Activated CD4-positive, alpha-beta T cell treated with anti-CD3 and anti-CD28 coated beads, Interleukin-2, amount 50 U/mL, for 1 hour (primary cell): ENCODE measurements at regions not wholly inside any gene's neighbourhood (a gene's known extent, or its start where the extent isn't known, plus 50 kb on each side); places are given as distances from the start of the nearest gene placed in this dataset.

ENCODE experiments used
- DNase-seq: peaks from one replicate; pipeline ENCODE4 v3.0.0-alpha.2; 2020

GRCh38 chr14:61953602-61954001 is 191.4 kb downstream of the SNAPC1 start:
- DNase-seq: no peak

GRCh38 chr14:61954306-61954705 is 192.1 kb downstream of the SNAPC1 start:
- no peak for DNase-seq

DNA sequence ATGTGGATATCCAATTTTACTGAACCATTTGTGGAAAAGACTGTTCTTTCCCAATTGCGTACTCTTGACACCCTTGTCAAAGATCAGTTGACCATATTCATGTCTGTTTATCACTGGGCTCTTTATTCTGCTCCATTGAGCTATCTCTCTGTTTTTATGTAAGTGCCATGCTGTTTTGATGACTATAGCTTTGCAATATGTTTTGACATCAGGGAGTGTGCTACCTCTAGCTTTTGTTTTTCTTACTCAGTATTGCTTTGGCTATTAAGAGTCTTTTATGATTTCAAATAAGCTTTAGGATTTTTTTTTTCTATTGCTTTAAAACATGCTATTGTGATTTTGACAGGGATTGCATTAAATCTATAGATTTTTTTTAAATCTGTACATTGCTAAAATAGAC is 194.3 kb downstream of the SNAPC1 start:
- DNase-seq: no peak

DNA sequence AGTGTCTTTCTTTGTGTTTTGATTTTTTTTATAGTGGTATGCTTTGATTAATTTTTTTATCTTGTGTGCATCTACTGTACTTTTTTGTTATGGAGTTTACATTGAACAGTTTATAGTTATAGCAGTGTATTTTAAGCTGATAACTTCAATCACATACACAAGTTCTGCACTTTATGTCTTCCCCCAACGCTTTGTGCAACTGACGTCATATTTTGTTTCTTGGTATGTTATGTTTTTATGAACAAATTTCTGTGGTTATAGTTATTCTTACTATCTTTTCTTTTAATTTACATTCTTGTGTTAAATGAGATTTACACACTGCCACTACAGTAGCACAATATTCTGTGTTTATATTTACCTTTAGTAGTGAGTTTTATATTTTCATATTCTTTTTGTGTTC is 197.1 kb downstream of the SNAPC1 start:
- no peak for DNase-seq

GRCh38 chr14:61961369-61961768 is 199.1 kb downstream of the SNAPC1 start:
- DNase-seq: no peak

DNA sequence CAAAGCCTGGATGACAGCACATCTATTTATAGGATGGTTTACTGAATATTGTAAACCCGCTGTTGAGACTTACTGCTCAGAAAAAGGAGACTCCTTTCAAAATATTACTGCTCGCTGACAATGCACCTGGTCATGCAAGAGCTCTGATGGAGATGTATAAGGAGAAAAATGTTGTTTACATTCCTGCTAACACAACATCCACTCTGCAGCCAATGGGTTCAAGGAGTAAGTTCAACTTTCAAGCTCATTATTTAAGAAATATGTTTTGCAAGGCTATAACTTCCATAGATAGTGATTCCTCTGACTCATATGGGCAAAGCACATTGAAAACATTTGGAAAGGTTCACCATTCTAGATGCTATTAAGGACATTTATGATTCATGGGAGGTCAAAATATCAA is 201.7 kb downstream of the SNAPC1 start:
- DNase-seq: no peak

DNA sequence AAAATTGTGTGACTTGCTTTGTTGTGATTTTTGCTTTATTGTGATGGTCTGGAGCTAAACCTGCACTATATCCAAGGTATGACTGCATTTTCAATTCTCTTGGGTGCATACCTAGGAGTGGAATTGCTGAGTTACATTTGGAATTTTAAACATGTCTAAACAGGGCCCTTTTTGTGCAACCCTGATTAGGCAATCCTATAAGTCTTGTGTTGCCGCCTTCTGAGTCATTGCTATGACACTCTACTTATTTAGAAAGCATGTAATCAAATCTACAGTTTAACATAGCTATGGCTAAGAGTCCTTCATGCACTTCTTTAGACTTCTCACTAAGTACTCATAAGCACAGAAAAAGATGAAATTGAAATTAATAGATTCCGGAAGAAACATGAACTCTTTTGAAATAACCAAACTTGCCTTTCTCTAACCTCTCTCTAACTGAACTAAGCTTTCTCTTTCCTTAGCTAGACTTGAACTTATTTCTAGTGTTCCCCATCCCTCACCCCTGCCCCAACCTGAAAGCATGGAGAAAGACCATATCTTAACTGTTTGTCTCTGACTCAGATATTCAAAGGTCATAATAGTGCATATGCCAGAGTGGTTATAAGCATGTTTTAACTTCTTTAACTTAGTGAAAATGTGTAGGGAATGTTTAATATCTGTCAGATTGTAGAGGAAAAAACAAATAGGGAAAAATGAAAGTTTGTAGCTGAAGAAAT is 203.0 kb downstream of the SNAPC1 start:
- no peak for DNase-seq

GRCh38 chr14:61968207-61968606 is 206.0 kb downstream of the SNAPC1 start:
- no peak for DNase-seq

- no peak for DNase-seq
Measured at GRCh38 chr14:61972711-61973110, 210.5 kb downstream of the SNAPC1 start.

DNA sequence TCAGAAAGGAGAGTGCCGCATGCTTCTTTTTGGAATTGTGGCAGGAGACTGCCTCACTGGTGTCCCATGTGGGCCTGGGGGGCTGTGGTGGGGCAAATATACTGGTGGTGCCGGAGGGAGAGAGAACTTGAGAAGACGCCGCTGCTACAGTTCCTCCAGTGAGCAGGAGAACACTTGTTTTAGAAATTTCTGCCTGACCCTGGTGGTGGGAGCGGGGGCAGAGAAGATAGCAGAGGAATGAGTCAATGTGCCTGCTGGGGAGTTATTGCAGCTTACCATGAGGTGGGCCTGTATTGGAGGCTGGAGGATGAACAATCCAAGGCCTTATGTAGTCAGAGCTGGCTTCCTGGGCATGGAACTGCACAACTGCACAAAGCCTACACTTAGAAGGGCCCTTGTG is 211.8 kb downstream of the SNAPC1 start:
- DNase-seq: no peak

GRCh38 chr14:61977217-61977616 is 215.0 kb downstream of the SNAPC1 start:
- no peak for DNase-seq

- DNase-seq: no peak
Measured at GRCh38 chr14:61988240-61988639, 226.0 kb downstream of the SNAPC1 start.

DNA sequence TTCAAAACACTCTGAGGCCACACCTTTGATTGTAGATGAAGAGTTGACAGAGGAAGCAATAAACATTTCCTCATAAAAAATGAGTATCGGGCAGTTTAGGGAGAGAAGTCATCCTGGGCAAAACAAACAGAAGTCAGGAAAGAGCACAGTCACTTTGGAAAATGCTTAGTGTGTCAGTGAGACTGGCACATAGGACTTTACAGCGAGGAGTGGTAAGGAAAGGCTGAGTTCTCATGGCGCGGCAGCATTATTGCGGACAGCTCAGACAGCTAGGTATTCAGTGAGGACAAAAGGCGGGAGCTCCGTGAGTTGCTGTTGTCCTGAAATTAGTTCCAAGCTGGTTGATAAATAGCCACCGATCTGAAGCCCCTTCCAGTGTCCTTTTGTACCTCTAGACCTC is 229.9 kb downstream of the SNAPC1 start:
- no peak for DNase-seq

- no peak for DNase-seq
Measured at GRCh38 chr14:61992926-61993325, 230.7 kb downstream of the SNAPC1 start.

- DNase-seq: no peak
Measured at GRCh38 chr14:61994589-61994988, 232.4 kb downstream of the SNAPC1 start.

DNA sequence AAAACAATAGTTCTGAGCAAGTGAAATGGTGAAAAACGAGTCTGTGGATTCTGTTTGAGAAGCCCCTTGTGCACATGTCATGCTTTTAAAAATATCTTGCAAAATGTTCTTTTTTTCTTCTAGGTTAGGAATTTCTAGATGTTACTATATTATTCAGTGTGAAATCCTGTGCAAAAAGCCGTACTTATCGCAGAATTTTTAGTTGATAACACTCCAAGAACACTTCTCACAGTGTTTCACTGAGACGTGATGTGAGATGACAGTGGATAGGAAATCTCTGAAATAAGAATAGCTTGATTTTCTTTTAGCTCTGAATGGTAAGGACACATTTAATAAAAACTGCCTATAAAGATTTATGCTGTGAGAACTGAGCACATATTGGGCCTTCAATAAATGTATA is 234.5 kb downstream of the SNAPC1 start:
- DNase-seq: no peak

DNA sequence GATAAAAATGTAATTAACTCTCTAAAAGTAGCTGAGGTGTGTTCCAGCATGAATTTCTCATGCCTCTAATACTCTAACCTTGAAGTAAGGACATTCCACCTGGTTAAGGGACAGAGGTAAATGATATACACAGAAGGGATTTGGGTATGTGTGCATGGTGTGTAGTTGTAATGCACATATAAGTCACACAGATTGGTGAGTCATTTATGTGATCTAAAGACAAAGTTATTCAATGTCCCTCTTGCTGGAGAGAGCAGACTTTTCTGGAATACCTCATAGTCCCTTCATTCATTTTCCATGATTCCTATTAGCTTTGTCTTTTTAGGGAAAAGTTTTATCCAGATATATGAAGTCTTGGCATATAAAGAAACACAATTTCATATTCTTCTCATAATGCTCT is 234.9 kb downstream of the SNAPC1 start:
- no peak for DNase-seq

DNA sequence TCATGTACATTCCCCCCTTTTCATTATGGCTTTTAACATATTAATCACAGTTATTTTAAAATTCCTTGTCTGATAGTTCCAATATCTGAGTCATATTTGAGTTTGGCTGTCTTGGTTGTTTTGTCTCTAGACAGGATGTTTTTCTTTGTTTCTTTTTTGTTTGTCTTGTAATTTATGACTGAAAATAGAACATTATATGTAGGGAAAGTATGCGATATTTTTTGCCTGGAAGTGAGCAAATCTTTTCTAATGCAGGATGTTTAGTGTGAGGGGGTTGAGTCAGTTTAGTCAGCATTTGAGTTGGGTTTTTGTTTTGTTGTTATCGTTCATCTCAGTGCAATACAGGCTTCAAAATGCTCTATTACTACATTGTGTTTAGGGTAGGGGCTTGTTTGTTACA is 239.7 kb downstream of the SNAPC1 start:
- no peak for DNase-seq

DNA sequence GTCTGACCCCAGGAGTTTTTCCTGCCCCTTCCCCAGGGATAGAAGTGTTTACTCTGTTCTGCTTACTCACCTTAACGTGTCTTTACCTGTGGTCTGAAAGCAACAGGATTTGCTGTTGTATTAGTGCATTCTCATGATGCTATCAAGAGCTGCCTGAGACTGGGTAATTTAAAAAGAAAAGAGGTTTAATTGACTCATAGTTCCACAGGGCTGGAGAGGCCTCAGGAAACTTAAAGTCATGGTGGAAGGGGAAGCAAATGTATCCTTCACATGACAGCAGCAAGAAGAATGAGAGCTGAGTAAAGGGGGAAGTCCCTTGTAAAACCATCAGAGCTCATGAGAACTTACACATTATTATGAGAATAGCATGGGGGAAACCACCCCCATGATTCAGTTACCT is 240.4 kb downstream of the SNAPC1 start:
- no peak for DNase-seq

DNA sequence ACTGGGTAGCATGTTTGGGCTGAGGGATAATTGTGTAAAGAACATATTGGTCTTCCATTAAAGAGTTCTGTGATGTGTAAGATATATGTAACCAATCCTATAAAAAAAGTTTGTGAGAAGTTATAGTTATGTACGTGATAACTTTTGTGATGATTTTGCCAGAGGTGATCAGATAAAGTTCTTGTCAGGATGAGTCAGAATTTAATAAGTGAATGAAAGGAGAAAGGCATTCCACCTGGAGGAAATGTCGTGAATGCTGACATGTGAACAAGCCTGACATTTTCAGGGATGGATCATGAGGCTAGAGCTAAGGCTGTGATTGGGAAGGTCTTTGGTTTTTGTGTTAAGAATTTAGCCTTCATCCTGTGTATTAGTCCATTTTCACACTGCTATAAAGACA is 241.5 kb downstream of the SNAPC1 start:
- DNase-seq: no peak

- DNase-seq: no peak
Measured at GRCh38 chr14:62006116-62006731, 244.0 kb downstream of the SNAPC1 start.

- DNase-seq: no peak
Measured at GRCh38 chr14:62015243-62015642, 253.0 kb downstream of the SNAPC1 start.

- no peak for DNase-seq
Measured at GRCh38 chr14:62015945-62016344, 253.7 kb downstream of the SNAPC1 start.

GRCh38 chr14:62017651-62018230 is 255.5 kb downstream of the SNAPC1 start:
- DNase-seq: no peak

GRCh38 chr14:62018606-62019005 is 256.4 kb downstream of the SNAPC1 start:
- DNase-seq: no peak
